ENCODE measurements at regions not wholly inside any gene's neighbourhood (a gene's known extent, or its start where the extent isn't known, plus 50 kb on each side); places are given as distances from the start of the nearest gene placed in this dataset.
A peak's percentile ranks its signal among the peaks of the same experiment; 100 is the strongest.

DNA sequence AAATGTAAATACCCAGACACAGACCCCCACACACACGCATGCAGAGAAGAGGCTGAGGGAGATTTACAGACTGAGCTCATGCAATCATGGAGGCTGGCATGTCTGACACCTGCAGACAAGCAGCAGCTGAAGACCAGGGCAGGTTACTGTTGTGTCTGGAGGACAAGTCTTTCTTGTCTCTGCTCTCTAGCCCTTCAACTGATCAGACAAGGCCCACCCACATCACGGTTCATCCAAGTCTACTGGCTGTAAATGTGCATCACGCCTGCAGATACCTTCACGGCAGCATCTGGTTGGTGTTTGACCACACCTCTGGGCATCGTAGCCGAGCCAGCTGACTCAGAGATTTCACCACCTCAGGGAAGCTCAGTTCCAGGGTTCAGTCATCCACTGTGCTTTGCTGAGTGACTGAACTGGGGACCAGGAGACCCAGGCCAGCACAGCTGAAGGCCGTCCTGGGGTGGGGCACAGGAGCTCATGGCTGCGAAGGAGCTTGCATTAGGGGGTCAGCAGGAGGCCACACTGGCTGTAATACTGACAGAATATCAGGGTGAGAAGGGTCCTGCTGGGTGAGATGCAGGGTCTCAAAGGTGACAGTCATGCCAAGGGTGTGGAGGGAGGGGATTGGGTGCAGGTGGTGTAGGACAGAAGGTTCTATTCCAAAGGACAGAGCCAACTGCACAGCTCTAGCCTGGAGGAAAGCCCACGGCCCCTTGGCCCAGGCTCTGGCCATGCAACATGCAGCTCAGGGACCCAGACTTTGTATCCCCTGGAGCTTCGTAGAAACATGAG lies 304.9 kb downstream of the BRD1 start:
- DNase-seq = no peak

DNA sequence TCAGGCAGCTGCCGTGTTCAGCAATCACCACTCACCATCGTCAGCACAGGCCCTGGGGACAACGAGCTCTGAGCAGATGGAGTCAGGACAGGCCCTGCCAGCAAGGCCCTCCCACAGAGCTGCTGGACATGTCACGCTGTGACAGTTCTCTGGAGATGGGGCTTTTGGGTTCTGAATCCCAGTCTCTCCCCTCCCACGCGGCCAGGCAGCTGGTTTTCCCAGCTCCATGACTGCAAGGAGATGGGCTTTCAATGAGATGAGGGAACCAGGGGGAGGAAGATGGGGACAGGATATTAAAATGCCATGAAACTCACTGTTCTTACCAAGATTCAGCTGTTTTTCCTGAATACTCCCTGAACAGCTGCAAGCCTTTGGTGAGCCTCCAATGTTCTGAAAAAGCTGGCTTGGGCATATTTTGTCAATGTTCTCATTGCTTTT lies 305.9 kb downstream of the BRD1 start:
- no peak for DNase-seq

DNA sequence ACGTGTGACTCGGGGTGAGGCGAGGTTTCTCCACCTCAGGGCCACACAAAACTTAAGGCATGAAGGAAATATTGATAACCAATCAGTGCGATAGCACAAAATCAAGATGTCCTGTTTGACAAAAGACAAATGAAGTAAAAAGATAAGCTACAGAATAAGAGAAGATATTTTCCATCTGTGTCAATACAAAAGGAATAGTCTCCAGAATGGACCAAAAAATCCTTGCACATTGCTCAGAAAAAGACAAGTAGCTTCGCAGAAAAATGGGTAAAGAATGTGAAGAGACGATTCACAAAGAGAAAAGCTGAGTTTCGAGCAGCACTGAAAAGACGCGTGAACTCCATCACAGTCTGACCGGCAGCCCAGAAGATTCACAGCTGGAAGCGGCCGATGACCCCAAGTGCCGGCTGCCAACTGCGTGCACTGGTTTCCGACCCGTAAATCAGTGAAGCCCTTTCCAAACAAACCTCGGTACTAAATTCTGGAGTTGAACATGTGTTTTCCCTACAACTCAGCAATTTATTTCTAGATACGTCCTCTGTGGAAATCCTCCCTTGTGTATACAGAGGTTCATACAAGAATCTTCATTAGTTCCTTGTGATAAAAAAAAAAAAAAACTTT lies 308.4 kb downstream of the BRD1 start:
- DNase-seq = no peak

DNA sequence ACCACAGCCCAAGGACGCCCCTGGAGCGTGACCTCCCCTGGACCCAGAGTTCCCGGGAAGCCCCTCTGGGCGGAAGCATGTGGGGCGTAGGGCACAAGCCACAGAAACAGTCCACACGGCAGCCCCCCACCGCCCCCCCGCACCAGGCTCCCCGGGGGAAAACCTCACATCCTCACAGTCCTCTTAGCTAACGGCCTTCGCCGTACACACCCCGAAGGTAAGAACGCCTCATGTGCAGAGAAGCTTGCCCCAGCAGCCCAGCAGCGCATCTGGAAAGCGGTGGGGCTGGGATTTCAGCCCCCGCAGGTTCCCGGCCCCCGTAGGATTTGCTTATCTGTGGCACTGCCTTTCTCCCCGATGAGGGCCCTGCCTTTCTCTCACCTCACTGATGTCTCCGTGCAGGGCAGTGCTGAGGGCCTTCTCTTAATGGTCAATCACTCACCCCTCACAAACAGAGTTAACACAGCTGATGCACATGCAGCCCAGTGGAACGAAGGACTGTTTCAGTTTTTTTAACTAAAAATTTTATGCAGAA lies 309.2 kb downstream of the BRD1 start:
- no peak for DNase-seq

DNA sequence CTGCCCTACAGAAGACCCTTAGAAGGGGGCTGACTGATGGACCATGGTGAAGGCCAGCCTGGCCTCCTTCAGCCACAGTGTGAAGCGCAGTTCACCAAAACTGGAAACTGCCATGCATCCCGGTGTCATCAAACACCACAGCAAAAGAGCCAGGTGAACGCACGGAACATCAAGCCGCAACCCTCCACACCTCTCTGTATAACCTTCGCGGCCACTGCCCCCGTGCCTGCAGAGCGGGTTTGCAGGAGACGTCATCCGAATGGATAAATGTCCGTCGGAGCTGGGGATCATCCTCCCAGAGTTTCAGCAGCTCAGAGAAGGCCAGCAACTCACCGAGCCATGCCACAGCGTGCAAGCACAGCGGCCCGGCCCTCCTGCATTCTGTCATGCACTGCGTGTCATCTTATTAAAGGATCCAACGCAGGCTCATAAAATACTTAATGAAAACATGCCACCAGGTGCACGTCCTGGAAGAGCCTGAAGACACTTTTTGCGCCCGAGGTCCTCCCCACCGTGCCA lies 309.9 kb downstream of the BRD1 start:
- no peak for DNase-seq

DNA sequence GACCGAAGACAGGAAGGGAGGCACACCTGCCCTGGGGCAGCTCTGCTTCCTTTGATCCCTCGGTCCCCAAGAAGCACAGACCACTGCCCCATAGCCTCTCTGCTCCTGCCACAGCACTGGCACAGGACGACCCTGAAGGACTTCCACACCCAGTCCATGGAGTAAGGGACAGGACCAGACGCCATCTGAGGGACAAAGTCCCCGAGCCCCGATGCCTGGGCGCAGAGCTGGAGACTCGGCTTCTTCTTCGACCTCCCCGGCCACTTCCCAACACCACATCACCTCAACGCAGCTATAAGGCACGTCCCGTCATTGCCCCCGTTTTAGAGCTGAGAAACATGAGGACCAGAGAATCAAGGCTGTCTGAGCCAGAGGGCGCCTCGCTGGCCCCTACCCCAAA lies 310.5 kb downstream of the BRD1 start:
- no peak for DNase-seq

DNA sequence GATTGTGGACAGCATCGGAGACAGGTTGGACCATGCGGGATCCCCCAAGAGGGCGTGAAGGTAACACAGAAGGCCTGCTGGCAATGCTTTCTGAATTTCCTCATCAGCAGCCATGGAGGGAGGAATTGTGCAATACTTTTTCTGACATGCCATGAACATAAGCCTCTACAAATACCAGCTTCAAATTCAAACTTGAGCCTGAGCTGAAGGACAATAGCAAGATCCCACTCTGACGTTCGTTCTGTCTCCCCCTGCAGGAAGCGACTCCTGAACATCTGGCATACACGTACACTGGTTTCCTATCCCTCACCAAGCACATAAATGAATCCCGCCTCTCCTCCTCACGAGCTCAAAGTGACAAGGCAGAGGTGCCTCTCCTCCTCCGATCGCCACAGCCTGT lies 312.2 kb downstream of the BRD1 start:
- DNase-seq = no peak

DNA sequence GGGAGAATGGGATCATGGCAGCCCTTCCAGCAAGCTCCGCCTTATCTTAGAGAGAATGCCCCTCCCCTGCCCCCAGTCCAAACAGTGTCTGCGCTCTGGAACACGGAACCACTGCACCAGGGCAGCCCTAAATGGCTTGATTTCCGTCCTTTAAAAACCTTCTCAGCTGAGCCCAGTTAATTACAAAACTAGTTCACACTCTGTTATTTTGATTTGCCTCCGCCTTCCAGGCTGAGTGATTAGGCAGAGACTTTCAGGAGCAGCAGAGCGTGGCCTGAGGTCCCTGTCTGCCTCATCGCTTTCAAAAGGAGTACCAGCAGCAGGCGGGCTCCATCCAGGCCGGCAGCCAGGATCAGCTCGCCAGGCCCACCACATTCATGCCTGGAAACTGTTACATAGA lies 313.0 kb downstream of the BRD1 start:
- DNase-seq = no peak

DNA sequence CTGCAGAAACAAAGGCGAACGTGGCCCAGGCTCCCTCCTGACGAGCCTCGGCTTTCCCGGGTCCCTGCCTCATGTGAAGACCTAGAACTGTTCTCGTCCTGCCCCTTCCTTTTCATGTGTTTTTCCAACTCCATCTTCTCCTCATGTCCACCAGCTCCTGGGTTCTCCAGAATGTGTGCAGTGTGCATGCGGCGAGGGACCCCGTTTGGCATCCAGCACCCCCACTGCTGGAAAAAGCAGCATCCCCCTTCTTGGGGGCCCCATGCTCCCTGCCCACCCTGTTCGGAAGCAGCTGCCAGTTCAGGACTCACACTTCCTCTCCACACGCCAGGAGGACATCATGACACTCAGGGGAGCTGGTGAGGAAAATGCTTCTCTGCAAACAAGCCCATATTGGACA lies 313.5 kb downstream of the BRD1 start:
- DNase-seq = no peak

DNA sequence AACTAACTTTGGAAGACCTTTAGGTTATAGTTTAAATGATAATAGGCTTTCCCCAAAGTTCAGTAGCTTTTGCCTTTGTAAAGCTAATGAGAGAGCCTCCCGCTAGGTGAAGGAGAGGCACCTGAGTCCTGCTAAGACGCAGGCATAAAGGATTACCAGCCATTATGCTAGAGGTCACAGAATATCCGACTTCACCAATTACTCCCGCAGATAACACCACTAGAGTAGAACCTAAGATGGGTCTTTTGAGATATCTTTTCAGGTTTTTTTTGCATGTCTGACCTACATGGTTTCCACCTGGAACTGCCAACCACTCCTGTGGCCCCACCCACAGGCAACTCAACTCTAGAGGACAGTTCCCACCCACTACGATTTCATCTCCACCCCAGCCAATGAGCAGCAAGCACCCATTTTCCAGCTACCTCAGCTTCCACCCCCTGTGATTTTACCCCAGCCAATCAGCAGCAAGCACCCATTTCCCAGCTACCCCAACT lies 314.3 kb downstream of the BRD1 start:
- DNase-seq = no peak

DNA sequence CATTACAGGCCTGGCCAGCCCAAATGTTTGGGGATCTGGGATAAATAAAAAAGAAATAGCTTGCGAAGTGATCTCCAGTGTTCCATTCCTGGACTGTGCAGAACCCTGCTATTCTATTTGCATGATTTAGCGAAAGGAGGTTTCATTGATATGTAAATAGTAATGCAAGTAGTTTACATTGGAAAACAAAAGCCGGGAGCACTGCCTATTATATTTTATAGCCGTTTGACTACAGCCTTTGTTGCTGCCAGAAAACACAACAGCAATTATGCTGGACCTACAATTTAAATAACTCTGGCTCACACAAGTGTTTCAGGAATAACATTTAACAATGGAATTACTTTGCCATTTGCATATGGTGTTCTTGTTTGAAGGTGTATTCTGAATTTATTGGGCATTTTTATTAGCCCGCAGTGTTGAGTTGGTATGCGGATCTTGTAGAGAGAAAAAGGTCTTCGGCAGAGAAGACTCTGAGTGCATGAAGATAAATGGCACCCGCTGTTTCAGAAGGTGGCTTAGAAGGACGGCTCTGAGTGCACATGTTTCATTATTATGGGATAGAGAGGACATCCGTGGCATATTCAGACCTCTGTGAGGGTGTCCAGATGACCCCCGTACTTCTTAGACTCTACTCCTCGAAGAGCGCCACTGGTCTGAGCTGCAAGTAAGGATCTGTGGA lies 315.0 kb downstream of the BRD1 start:
- no peak for DNase-seq

DNA sequence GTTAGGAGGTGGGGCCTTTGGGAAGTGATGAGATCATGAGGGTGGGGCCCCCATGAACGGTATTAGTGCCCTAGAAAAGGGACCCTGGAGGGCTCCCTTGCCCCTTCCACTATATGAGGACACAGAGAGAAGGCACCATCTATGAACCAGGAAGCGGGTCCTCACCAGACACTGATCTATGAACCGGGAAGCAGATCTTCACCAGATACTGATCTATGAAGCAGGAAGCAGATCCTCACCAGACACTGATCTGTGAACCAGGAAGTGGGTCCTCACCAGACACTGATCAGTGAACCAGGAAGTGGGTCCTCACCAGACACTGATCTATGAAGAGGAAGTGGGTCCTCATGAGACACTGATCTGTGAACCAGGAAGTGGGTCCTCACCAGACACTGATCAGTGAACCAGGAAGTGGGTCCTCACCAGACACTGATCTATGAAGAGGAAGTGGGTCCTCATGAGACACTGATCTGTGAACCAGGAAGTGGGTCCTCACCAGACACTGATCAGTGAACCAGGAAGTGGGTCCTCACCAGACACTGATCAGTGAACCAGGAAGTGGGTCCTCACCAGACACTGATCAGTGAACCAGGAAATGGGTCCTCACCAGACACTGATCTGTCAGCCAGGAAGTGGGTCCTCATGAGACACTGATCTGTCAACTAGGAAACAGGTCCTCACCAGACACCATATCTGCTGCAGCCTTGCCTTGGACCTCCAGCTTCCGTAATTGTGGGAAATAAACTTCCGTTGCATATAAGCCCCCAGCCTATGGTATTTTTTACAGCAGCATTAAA lies 316.1 kb downstream of the BRD1 start:
- DNase-seq = peak; percentile 46

DNA sequence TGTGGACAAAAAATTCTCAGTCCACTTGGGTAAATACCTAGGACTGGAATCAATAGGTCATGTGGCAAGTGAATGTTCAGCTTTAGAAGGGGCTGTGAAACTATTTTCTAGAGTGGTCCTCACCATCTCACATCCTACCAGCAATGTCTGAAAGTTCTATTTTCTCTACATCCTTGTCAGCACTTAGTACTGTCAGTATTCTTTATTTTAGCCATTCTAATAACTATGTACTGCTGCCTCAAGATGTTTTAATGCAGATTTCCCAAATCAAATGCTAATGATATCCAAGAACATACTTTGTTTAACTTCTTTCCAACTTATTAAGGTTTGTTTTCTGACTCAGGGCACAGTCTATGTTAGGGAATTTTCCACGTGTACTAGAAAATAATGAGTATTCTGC lies 317.0 kb downstream of the BRD1 start:
- DNase-seq = no peak

DNA sequence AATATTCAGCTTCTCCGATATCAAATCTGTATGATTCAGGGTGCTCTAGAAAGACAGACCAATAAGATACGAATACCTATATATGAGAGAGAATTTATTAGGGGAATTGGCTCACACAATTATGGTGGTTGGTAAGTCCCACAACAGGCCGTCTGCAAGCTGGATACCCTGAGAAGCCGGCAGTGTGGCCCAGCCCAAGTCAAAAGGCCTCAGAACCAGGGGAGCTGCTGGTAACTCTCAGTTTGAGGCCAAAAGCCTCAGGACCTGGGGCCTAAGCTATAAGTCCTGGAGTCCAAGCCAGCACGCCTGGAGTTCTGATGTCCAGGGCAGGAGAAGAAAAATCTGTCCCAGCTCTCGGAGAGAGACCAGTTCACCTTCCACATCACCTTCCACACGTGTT lies 318.7 kb downstream of the BRD1 start:
- no peak for DNase-seq

DNA sequence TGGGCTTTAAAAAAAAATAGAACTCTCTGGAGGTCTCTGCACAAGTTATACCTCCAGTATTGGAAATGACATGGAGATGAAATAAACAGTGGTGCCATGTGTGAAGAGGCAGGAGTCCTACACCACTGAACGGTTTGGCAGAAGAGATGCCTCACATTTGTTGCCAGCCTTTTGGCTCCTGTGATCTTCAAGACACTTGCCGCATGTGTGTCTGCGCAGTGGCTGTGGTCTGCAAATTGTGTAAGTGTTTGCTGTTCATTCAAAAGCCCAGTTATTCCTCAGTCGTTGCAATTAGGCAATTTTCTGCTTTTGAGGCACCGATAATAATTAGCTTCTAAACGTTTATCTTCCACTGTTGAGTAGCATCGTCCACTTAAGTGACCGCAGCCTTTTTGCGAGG lies 319.1 kb downstream of the BRD1 start:
- no peak for DNase-seq

DNA sequence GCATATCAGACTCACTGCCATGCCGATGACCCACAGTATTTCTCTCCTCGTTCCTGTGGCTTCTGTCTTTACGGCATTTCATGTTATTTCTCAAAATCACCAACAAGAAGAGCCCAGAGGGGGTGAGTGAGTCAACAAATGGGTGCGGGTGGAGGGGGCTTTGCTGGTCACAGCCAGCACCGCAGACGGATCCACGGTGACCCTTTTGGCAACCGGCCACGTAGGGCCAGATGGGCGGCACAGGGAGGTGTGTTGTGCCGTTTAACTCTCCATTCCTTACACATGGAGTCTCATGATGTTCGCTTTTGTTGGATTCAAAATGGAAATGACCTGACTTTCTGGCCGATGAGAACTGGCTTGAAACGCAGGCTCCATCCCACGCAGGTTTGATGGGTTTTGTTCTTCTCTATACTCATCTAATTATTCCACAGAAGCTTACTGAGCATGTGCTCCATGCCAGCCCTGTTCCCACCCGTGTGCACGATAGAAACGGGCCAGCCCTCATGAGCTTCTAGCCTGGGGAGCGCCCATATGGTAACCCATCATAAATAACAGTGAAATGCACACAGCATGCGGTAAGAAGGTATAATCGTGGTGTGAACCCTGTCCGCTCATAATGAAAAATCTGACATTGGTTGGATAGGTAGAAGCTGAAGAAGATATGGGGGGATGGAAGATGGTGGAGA lies 319.9 kb downstream of the BRD1 start:
- no peak for DNase-seq

DNA sequence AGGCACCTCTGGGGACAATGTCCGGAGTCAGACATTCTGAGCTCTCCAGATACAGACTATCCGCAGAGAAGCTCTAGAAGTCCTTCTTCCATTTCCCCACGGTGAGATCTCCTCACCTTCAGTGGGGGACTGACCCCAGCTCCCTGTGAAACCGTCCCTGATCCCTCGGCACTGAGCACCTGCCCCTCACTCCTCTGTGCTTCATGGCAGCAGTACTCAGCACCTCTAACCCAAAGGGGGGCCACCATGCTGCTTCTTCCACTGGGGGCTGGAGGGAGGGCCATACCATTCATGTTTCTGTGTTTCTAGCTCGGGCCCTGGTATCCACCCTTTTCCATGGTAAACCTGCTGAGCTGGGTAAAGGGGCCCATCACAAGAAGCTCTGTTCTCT lies 321.7 kb downstream of the BRD1 start:
- no peak for DNase-seq

DNA sequence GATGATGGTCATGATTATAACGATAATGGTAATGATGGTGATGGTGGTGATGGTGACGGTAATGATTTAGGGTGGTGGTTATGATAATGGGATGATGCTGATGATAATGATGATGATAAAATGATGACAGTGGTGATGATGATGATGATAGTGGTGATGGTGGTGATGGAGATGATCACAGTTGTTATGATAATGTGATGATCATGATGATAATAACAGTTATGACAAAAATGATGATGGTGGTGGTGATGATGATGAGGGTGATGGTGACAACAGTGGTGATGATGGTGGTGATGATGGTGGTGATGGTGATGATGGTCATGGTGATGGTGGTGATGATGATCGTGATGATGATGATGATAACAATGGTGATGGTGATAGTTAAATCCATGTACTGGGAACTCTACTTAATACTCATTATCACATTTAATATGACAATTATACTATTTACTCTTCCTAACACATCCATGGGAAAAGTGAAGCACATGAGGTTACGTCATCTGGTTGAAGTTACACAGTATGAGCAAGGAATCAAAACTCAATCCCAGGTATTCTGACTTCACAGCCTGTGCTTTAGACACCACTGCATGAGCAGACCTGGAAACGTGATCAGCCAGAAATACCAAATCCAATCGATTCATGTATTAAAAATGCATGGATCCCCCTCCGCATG lies 322.2 kb downstream of the BRD1 start:
- DNase-seq = no peak

DNA sequence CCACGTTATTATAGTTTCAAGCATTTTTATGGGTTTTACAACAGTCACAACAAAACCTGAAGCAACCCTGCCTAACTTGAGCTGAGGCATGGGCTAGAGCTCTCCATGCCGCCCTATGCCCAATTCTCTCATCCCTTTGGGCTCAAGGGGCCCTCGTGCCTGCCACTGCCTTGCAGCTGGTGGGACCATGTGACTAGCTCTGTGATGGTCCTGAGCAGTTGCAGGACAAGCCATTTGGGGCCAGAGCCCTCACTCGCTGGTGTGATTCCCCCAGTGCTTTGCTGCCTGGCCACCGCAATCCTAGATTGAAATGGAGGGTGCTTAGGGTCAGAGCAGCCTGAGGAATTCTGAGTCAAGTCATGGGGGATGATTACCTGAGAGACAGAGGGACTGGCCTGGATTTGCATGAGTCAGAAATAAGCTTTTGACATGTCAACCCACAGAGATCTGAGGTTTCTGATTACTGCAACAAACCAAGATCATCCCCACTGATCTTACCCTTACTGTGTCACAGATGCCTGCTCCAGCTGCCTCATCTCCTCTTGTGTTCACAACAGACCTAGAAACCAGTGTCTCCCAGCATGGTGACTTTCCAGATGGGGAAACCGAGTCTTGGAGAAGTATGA lies 323.7 kb downstream of the BRD1 start:
- no peak for DNase-seq

DNA sequence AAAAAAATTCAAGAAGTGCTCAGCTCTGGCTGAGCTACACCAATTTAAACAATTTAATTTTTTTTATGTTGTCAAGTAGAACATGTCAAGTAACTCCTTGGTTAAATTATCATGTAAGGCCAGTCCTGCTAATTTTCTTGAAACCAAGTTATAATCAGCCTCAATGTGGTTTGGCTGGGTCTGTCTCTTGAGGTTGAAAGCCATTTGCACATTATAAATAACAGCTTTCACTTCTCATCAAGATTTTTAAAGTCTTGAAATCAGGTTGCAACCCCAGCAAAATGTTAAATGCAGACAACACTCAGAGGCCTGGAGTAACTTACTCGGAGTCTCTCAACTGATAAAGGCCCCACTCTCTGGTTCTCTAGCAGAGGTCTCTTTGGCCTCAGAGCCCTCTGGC lies 324.4 kb downstream of the BRD1 start:
- DNase-seq = no peak
